NCI-H2196 (cell line): ENCODE measurements at regions not wholly inside any gene's neighbourhood (a gene's known extent, or its start where the extent isn't known, plus 50 kb on each side); places are given as distances from the start of the nearest gene placed in this dataset.

ENCODE experiments used
- DNase-seq: peaks from one replicate; lab custom pipeline; 2025; ENCODE audit not compliant: unreplicated experiment; lab: John Stamatoyannopoulos, UW

DNA sequence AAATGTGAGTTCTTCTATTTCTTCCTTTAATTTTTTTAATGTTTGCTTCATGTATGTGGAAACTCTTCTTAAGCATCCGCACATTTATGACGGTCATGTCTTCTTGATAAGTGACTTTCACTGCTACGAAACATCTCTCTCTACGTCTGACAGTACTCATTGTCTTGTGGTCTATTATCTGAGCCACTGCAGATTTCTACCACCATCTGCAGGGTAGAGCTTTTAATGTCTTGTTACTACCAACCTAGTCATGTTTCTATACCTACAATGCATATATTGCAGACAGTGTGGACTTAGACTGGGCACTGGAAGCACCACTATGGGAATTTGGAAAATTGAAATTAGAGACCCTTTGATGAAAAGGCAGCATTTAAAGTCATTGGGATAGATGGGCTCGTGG lies 75.4 kb upstream of the ARHGEF7 start:
- no peak for DNase-seq

DNA sequence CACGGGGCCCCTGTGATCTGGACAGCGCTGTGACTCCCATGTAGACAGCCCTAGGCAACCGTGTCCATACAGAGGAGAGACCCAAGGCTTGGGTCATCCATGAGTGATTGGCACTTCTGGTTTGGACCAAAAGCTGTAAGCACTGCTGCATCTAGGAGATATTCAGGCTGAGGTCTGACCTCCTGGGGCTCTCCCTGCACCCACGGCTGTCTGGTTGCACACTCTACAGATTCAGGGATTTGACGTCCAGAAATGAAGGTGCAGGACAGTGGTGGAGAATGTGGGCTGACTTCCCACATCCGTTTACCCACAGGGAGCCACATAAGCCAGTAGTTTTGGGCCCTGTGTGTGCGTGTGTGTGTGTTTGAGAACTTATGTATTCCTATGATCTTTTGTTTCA lies 76.2 kb upstream of the ARHGEF7 start:
- DNase-seq: no peak

DNA sequence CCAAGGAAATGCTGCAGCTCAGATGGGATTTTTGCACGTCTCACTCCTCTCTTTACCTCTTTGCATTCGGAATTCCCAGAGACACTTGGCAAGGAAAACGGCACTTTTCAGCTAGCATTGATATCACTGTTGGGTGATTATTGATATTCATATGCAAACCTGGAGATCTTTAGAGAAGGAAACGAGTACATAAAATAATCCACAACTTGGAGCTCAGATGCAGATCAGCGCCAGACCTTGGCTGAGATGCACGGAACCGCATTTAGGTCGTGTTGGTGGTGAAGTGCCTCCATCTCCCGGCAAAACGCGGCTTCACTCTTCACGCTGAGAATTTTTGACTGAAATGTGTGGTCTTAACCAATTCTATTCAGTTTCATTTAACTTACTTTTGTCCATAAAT lies 77.2 kb upstream of the ARHGEF7 start:
- DNase-seq: peak; percentile 24

DNA sequence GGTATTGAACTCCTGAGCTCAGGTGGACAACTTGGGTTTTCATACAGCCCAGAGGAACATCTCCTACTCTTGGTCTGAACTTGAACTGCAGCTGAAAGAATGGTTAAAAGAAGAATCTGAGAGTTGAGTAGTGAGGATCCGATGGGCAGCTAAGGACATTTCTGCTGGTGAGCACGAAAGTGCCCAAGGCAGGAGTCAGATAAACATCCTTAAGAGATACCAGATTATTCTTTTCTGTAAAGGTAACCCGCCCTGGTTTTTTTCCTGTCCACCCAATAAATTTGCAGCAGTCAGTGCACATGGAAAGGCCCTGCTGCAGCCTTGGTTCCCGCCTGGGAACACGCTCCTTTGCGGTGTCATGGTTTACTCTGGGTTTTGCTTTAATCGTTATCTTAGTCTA lies 78.4 kb upstream of the ARHGEF7 start:
- DNase-seq: no peak

DNA sequence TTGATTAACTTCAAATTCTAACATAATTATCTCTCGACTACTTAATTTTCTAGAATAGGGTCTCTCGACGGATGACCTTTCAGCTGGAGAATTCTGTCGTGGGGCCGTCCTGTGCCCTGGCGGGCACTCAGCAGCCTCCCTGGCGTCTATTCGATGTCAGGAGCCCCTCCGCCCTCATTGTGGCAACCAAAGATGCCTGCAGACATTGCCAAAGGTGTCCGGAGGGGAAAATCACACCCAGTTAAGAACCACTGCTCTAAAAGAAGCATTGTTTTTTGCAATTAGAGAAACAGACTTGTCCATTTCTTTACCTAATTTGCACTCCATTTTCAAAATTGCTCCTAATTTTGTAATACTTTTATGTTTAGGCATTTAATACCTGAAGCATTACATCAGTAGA lies 79.2 kb upstream of the ARHGEF7 start:
- DNase-seq: no peak

DNA sequence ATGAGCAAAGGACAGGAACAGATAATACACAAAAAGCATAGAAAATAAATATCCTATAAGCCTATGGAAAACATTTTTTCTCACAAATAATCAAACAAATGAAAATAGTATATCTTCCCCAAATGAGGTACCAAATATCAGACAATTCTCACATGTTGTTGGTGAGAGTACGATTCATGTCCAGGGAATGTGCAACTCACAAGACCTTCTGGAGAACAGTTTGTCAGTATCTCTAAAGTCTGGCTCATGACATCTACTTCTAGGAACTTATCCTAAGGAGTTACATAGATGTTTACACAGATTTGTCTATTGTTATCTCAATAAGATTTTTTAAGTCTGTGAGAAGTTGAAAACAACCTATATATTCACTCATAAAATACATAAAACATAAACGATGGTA lies 80.3 kb upstream of the ARHGEF7 start:
- DNase-seq: no peak

DNA sequence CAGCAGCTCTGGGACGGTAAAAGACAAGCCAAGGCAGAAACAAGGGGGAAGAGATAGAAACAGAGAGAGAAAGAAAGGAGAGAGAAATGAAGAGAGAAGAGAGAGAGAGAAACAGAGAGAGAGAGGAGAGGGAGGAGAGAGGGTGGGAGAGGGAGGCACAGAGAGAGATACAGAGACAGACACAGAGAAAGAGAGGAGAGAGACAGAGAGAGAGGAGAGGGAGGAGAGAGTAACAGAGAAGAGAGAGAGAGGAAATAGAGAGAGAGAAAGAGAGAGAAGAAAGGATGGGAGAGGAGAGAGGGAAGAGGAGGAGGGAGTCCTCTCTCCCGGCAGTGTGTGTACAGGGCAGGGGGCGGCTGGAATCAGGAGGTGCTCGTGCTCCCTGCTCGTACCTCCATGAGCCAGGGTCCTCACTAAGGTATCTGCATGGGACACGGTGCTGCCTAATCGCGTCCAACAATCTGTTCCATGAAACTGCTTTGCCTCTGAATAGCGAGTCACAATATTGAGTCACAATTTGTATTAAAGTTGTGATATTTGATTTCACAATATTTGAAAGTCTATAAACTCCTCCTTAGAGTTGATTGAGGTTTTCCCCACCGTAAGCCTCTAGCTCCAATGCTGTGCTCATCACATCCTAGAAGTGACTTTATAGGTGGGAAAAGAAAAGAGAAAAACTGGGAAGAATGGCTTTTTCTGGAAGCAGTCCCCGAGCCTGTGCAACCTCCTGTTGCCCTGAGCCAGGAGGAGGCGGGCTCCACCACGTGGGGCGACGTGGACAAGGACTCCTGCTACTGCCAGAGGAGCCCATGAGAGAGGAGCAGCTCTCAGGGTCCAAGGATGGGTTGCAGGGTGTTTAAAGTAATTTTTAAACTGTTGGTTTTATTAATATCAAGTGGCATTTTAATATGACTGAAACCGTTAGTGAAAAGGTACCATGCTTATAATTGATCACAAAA lies 81.7 kb upstream of the ARHGEF7 start:
- no peak for DNase-seq

DNA sequence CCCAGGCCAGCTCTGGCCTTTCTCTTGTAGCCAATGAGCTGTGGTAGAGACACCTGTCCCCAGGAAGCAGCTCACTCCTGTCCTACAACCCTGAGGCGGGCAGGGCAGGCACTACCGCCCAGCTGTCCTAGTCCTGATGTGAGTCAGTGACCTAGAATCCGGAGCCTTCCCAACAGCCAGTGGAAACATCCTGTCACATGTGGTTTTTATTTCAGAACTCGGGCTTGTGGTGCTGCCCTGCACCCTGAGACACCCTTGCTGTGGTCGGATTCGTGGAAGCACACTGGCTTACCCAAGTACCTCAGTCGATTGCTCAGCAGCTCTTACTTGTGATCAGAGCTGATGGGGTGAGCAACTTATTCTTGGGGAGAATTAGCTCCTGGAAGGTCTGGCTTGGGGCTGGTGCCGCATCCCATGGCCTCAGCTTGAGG lies 83.6 kb upstream of the ARHGEF7 start:
- DNase-seq: peak; percentile 26

DNA sequence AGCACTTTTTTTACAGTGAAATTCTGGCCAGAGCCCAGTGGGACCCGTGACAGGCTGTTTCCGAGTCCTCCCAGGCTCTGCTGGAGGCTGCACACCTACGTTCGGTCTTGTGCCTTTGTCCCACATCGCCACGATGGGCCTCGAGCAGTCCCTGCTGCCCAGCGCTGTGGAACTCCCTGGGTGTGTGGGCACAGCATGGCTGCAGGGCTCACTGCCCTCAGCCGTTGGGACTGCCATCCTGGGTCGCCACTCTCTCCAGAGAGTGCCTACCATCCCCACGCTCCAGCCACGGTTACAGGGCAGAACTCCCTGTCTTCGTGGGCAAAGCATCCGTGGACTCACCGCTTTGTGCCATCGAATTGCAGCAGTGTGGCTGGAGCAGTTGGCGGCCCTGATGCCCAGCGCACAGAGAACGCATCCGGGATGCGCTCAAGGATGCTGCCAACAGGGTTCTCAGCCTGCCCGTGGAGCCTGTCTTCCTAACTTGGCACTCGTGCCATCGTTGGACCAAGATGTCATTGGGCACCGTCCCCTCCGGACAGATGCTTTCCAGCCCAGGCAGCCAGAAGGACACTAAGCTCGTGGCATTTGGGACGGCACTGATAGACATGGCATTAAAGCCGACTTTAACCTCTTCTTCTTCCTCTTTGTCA lies 85.0 kb upstream of the ARHGEF7 start:
- no peak for DNase-seq

DNA sequence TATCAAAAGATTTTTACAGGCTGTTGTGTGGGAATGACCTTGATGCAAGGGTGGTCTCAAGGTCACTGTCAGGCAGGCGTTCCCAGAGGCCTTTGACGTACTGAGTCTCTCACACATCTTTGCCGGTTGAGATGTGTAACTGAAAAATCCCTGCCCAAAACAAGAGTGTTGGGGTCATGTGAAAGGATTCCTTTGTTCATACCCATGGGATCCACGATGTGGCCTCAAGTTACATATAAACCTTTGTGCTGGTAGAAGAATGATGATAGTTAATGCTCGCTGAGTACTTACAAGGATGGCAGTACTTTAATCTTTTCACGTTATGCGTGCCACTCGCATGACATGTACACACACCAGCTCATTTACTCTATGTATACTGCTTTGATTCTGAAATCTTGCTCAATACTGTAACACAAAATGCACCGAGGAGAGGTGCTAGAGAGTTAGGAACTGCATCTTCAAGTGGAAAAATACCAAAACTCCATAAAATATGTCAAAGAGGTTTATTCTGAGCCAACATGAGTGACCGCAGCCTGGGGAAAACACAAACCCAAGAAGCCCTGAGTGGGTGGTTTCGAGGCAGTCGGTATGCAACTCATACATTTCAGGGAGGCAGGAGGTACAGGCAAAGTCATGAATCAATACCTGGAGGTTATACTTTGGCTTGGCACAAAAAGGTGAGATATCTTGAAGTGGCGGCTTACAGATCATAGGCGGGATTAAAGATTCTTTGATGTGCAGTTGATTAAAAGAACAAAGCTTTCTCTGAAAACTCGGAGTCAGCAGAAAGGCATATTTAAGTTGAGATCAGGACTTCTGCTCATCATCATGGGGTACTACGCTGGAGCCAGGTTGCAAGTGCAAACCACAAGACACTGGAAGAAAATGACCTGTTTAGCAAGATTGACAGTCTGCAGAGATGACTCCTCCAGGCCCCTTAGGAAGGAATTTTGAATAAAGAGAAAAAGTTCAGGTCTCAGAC lies 87.4 kb upstream of the ARHGEF7 start:
- DNase-seq: no peak

DNA sequence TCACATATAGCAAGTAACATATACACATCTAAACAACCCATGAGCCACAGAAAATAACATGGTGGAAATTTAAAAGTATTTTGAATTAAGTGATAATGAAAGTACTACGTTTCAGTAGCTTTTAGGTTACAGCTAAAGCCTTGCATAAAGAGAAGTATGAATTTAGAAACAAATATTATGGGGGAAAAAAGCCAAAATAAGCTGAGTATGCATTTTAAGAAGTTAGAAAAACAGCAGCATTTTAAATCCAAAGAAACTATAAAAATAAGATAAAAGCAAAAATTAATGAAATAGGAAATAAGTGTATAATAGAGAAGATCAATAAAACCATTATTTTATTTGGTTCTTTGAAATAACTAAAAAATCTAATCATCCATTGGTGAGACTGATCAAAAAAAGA lies 89.8 kb upstream of the ARHGEF7 start:
- no peak for DNase-seq

DNA sequence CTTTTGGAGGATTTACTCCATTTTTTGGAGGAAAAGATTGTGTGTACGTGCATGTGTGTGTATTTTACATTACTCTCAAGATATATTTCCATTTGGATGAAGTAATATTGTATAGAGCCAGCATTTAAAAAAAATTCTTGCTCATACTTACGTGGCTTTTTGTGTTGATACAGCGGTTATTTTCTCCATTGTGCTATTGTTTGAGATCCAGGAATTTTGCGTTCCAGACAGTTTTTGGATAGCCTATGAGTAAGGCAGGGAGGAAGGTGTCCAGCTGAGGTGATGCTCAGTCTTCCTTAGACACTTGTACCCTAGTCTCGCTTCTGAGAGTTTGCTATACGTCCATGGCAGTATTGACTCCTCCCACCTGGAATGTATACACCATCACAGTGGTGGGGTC lies 92.2 kb upstream of the ARHGEF7 start:
- no peak for DNase-seq

DNA sequence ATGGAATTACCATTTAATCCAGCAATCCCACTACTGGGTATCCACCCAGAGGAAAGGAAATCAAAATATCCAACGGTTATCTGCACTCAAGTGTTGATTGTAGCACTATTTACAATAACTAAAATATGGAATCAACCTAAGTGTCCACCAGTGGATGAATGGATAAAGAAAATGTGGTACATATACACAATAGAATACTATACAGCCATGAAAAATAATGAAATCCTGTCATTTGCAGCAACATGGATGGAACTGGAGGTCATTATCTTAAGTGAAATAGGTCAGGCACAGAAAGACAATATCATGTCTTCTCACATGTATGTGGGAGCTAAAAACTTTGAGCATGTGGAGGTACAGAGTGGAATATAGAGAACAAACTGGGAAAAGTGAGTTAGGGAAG lies 92.9 kb upstream of the ARHGEF7 start:
- DNase-seq: no peak

DNA sequence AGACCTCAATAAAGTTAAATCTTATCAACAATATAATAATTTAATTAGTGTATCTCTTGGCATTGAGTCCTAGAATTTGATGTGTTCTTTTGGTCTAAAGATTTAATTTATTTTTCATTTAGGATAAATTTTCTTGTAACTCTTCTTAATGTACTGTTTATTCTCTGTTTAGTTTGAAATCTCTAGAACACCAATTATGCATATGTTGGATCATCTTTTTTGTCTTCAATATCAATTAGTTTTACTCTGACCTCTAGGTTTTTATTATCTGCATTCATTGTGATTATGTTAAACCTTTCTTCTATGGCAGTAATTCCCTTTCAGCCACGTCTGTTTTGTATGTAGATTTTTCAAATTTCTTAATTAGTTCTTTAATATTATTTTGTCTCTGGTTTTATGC lies 93.8 kb upstream of the ARHGEF7 start:
- no peak for DNase-seq

DNA sequence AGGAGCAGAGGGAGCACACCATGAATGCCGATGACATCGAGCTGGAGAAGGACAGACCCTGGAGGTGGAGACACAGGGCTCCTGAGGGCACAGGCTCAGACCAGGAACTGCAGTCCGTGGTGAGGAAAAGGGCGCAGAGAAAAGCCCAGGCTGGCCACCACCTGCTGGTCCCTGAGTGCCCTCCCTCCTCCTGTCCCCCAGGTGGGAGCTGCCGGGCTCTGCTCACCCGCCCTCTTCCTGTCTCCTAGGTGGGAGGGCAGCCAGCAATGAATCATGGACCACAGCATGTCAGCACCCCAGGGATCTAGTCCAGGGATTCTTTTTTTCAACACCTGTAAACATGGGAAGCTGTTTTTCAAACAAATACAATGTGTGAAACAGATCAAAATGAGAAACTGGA lies 94.6 kb upstream of the ARHGEF7 start:
- no peak for DNase-seq

DNA sequence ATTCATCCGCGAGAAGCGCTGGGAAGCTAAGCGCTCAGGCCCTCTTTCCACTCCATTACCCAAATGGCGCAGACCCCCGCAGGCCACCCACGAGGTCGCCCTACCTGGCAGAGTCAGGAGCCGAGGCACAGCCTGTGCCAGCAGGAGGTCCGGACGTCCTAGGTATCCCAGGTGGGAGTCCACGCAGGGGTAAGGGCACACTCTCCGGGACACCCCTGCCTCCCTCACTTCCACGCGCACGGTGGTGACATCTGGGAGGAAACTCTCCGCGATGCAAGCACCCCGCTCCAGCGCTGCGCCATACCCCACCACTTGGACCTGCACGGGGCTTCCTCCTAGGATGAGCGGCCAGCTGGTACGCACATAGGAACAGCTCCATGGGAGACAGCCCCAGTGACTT lies 95.1 kb upstream of the ARHGEF7 start:
- no peak for DNase-seq

DNA sequence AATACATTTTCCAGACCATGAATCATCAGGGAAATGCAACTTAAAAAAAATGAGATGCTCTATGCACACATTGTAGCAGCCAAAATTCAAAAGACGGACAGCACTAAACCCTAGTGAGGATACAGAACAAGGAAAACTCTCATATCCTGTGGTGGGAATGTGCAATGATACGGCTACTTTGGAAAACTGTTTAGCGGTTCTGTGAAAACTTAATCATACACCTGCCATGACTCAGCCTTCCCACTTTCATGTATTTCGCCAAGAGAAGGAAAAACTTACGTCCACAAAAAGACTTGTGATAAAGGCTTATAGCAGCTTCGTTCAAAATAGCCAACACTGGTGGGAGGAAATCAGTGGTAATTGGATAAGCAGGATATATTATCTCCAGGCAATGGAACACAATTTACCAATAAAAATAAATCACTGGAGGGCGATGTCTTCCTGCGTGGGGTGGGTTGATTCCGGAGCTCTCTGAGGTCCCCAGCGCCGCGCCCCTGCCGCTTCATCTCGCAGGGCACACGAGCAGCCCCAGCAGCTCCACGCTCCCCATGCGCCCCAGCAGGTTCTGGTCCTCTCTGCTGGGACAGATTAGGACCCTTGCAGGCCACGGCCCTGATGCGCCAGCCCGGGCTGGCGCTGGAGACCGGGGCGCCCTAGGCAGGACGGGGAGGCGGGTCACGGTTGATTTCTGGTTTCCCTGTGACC lies 97.2 kb upstream of the ARHGEF7 start:
- no peak for DNase-seq

DNA sequence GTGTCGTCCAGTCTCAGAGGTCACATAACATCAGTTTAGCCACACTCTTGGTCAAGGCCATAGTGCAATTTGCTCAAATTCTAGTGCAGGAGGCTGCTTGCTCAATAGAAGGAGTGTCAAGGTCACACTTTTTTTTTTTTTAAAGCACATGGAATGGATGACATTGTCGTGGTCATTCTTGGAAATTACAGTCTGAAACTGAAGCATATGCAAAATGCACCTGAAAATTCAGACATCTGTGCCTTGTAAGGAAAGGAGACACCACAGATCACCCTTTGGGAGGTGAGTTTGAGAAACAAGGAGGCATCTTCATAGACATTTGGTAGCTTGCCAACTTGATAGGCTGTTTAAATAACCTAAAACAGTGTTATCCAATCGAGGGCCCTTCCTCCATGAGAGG lies 98.3 kb upstream of the ANKRD10 start:
- no peak for DNase-seq

DNA sequence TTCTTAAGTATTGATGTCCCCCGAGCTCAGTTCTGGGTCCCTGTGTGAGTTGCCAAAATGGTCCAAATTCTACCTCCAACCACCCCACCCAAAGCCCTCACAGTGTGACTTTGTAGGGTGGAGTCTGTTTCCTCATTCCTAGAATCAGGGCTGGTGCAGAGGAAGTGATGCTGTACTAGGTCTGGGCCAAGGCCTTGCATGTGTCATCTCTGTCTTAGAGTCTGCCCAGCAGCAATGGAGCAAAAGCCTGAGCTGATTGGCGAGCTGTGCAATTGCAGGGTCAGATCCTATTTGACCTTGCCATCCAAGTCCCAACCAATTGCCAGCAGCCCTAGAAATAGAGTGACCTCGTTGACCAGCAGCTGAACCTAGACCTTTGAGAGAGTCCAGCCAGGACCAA lies 97.0 kb upstream of the ANKRD10 start:
- no peak for DNase-seq

DNA sequence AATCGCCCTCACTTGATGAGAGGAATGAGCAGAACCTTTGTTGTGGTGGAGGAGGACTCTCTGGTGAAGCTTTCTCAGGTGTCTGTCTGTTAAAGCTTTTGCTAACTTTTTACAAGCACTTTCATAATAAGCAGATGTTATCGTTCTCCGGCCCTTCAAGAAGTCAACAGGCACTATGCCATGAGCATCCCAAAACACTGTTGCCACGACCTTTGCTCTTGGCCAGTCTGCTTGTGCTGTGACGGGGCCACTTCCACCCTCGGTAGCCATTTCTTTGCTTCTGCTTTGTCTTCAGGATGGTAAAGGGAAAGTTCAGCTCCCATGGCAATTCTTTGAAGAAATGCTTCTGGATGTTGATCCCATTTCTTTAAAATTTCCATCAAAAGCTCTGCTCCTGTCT lies 93.5 kb upstream of the ANKRD10 start:
- DNase-seq: no peak

DNA sequence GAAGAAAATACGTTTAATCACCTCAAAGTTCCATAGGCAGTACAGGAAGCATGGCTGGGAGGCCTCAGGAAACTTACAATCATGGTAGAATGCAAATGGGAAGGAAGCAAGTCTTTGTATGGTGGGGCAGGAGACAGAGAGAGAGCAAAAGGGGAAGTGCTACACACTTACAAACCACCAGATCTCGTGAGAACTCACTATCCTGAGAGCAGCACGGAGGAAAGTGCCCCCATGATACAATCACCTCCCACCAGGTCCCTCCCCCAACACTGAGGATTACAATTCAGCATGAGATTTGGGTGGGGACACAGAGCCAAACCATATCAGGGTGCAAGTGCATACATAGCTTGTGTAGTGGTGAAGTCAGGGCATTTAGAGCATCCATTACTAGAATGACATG lies 92.3 kb upstream of the ANKRD10 start:
- DNase-seq: no peak
